DMS 273 treated with DMSO at 0.1 percent for 48 hours (cell line): ENCODE measurements at regions not wholly inside any gene's neighbourhood (a gene's known extent, or its start where the extent isn't known, plus 50 kb on each side); places are given as distances from the start of the nearest gene placed in this dataset.

Experiments
- DNase-seq: peaks from one replicate; lab custom pipeline; 2025; lab: John Stamatoyannopoulos, UW

GRCh38 chr5:155978850-155979249, 348.1 kb upstream of the SGCD start:
- DNase-seq: peak; percentile 87

- no peak for DNase-seq
Observed at GRCh38 chr5:155982354-155982753, 344.6 kb upstream of the SGCD start.

- no peak for DNase-seq
Observed at GRCh38 chr5:155983954-155984353, 343.0 kb upstream of the SGCD start.

GRCh38 chr5:155987265-155987810, 339.6 kb upstream of the SGCD start:
- no peak for DNase-seq

GRCh38 chr5:155989879-155990278, 337.1 kb upstream of the SGCD start:
- DNase-seq: no peak

- DNase-seq: no peak
Observed at GRCh38 chr5:155996123-155996522, 330.8 kb upstream of the SGCD start.

- DNase-seq: no peak
Observed at GRCh38 chr5:155998257-155998656, 328.7 kb upstream of the SGCD start.

- no peak for DNase-seq
Observed at GRCh38 chr5:156000115-156000514, 326.8 kb upstream of the SGCD start.

- no peak for DNase-seq
Observed at GRCh38 chr5:156004754-156005153, 322.2 kb upstream of the SGCD start.

- DNase-seq: no peak
Observed at GRCh38 chr5:156006026-156006647, 320.8 kb upstream of the SGCD start.

- DNase-seq: no peak
Observed at GRCh38 chr5:156008844-156009243, 318.1 kb upstream of the SGCD start.

GRCh38 chr5:156009583-156009982, 317.4 kb upstream of the SGCD start:
- no peak for DNase-seq

- DNase-seq: no peak
Observed at GRCh38 chr5:156015137-156015536, 311.8 kb upstream of the SGCD start.

- no peak for DNase-seq
Observed at GRCh38 chr5:156019130-156019529, 307.8 kb upstream of the SGCD start.

- no peak for DNase-seq
Observed at GRCh38 chr5:156019571-156020180, 307.3 kb upstream of the SGCD start.

- DNase-seq: no peak
Observed at GRCh38 chr5:156020647-156021046, 306.3 kb upstream of the SGCD start.

- DNase-seq: no peak
Observed at GRCh38 chr5:156021866-156022265, 305.1 kb upstream of the SGCD start.

- DNase-seq: peak; percentile 6
Observed at GRCh38 chr5:156025656-156026055, 301.3 kb upstream of the SGCD start.

- no peak for DNase-seq
Observed at GRCh38 chr5:156031181-156031580, 295.8 kb upstream of the SGCD start.

- no peak for DNase-seq
Observed at GRCh38 chr5:156036640-156037039, 290.3 kb upstream of the SGCD start.

- no peak for DNase-seq
Observed at GRCh38 chr5:156037151-156037909, 289.6 kb upstream of the SGCD start.

- DNase-seq: no peak
Observed at GRCh38 chr5:156042726-156043125, 284.2 kb upstream of the SGCD start.

GRCh38 chr5:156043351-156043750, 283.6 kb upstream of the SGCD start:
- DNase-seq: no peak
